GM21717 (cell line): ENCODE measurements at regions not wholly inside any gene's neighbourhood (a gene's known extent, or its start where the extent isn't known, plus 50 kb on each side); places are given as distances from the start of the nearest gene placed in this dataset.

Source experiments
- ATAC-seq: cut with Tn5 transposase; IDR thresholded peaks from one replicate; pipeline ENCODE4 v1.9.1; 2021; ENCODE audit warnings: mild to moderate bottlenecking, moderate library complexity; ENCODE audit not compliant: unreplicated experiment

DNA sequence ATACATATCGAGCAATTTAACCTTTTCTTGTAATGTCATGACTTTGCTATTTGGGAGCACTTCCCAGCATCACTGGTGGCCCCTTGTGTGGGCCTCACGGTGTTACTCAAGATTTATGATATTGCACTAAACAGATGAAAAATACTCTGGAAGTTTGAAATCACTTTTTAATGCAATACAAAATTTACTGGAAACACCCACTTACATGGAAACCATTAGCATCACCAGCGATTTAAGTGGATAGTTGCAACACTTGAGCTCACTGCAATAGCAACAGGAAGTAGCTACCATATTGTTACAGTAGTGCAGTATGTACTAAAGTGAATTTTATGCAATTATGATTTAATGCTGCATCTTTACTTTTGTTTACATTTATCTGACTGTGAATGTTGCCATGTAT lies 184.4 kb downstream of the MDFIC start:
- no peak for ATAC-seq

DNA sequence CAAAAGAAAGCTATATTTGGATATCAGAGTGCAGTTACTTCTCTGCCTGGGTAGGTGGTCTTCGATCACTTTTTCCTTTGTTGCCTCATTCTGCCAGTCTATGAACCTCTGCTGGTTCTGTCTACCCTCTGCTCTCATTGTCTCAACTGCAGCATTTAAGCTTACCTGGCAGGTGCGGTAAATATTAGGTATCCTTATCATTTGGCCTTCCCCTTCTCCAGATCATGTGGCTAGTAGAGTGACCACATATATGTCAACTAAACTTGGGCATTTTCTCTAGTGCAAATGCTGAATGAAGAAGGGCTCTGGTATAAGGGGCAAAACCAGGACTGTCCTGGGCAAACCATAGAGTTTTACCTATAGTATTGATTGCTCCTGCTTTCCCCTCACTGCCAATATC lies 180.8 kb downstream of the MDFIC start:
- no peak for ATAC-seq

DNA sequence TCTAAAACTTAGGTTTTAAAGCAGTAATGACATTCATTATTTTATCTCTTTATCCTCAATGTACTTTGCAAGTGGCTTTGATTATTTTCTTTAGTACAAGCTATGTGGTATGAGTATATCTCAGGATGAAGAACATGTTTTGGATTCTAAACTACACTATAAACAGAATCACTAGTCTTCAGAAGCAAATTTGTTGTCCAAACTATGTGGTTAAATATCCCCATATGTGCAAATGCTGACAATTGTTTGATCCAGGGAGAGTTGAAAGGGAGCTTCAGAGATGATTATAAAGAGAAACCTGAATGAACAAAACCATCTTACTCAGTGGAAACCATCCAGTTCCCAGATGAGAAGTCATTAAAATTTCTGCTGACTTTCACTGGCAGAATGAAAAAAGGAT lies 179.3 kb downstream of the MDFIC start:
- ATAC-seq: no peak

- ATAC-seq: no peak
Measured at GRCh38 chr7:115099906-115100305, 178.0 kb downstream of the MDFIC start.

DNA sequence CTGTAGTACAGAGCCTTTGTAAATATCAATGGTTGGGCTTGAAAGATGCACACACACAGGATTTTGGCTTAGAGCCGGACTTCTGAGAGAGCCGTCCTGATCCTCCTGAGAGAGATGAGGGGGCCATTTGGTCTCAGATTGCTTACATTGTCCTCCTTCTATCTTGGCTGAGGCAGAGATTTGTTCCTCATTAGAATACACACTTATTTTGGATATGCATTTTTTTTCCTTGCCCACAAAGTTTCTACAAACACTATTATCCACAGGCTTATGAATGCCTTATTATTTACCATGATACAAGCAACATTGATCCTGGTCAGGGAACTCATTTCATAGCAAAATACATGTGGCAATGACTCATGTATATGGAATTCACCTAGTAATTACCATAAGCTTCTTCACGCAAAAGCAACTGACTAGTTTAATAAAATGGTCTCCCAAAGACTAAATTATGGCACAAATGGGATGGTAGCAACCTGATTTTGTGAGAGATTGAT lies 175.3 kb downstream of the MDFIC start:
- no peak for ATAC-seq

DNA sequence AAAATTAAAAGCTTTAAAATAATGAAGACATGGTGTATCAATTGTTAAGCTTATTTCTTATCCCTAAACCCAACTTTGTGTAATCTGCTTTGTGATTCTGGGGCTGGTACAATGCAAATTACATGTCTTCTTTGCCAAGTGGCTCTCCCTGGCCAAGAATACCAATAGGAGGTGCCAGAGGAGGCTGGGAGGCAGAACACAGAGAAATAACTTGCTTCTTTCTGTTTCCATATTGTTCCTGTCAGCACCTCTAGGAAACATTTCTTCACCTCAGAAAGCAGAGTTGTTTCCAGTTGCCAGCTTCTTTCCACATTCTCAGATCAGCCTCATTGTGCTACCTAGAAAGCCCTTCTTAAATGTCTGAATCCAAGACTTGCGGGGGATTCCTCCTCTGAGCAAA lies 174.4 kb downstream of the MDFIC start:
- no peak for ATAC-seq

DNA sequence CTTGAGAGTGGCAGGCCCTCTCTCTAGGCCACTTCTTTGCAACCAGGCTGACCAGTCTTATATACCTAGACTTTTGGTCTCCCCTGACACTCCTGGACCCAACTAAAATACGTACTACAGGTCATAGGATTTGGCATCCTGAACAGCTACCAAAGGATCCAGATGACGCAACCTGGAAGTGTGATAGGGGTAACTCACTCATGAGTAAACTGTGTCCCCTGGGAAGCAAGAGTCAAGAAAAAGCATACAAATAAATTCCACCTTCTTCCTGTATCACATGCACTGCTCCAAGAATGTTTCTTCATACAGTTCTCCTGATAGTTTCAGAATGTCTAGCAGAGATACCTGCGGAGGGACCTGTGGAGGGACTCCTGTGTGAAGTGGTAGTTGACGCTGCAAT lies 172.3 kb downstream of the MDFIC start:
- no peak for ATAC-seq

GRCh38 chr7:115088893-115089292 lies 167.0 kb downstream of the MDFIC start:
- ATAC-seq: no peak

DNA sequence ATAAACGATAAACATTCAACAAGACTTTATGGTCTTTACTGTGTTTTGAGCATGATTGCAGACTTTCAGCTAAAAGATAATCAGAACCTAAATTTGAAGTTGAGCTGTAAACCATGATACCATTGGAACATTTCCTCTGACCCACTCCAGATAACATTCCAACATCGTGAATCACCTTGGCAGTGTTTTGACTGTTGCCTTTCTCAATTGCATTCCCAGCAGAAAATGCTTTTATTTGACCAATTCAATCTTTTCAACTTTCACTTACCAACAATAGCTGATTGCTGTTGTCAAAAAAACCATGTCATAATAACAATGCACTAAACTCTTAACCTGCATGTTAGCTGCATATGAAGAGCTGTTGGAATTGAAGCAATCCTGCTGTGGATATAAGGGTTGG lies 165.5 kb downstream of the MDFIC start:
- no peak for ATAC-seq

GRCh38 chr7:115086146-115086841 lies 164.4 kb downstream of the MDFIC start:
- no peak for ATAC-seq

GRCh38 chr7:115085421-115085820 lies 163.5 kb downstream of the MDFIC start:
- no peak for ATAC-seq

- no peak for ATAC-seq
Measured at GRCh38 chr7:115083935-115084334, 162.0 kb downstream of the MDFIC start.

GRCh38 chr7:115081772-115082171 lies 159.9 kb downstream of the MDFIC start:
- no peak for ATAC-seq

DNA sequence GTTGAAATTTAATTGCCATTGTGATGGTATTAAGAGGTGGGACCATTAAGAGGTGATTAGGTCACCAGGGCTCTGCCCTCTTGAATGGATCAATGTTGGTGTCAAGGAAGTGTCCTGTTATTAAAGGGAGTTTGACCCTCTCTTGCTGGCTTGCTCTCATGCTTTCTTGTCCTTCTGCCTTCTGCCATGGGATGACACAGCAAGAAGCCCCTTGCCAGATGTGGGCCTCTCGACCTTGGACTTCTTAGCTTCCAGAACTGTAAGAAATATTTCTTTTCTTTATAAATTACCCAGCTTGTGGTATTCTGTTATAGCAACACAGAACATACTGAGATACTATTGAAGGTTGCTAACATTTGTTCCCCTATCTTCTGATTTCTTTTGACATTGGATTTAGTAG lies 157.0 kb downstream of the MDFIC start:
- no peak for ATAC-seq

DNA sequence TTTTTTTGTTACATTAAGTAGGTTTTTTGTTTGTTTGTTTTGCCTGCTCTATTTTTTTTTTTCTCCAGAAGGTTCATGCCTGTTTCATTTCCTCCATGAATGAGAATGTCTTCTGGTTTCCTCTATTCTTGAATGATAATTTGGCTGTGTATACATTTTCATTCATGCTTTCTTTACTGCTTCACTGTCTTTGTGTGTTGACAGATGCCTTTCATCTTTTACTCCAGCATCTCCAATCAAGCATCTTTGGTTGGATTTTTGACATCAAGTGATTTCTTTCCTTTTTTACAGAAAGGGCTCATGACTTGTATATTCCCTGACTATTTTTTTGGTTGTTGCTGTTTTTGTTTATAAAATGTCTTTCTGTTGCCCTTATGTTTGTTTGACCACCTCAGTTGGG lies 156.5 kb downstream of the MDFIC start:
- no peak for ATAC-seq

DNA sequence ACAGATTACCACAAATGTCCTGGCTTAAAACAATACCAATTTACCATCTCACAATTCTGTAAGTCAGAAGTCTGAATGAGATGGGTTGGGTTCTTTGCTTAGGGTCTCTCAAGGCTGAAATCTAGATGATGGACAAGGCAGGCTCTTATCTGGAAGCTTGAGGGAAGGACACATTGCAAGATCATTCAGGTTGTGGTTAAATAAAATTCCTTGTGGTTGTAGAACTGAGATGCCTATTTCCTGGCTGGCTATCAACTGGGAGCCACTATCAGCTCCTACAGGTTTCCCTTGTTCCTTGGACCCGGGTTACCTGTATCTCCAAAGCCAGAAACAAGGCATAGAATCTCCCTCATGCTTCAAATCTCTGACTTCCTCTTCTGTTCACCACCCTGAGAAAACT lies 148.4 kb downstream of the MDFIC start:
- no peak for ATAC-seq
